Esophagus (tissue), 2 donors: ENCODE measurements at regions not wholly inside any gene's neighbourhood (a gene's known extent, or its start where the extent isn't known, plus 50 kb on each side); places are given as distances from the start of the nearest gene placed in this dataset.

Experiments
- H3K27ac ChIP-seq, 2 donors: one replicate each; pipeline ENCODE4 v1.5.1; 2013; ENCODE audit warnings: low read depth in 2 of 2, mild to moderate bottlenecking in 2 of 2, inconsistent platforms in 1 of 2, low read length in 1 of 2, moderate library complexity in 1 of 2
- H3K27me3 ChIP-seq, 2 donors: one replicate each; pipeline ENCODE4 v1.6.1; 2013; ENCODE audit warnings: low read length in 2 of 2, control low read depth in 1 of 2, mild to moderate bottlenecking in 1 of 2; ENCODE audit not compliant: insufficient read depth in 2 of 2, control insufficient read depth in 1 of 2
- H3K36me3 ChIP-seq, 2 donors: one replicate each; pipeline ENCODE4 v1.6.1; 2013; ENCODE audit warnings: low read length in 1 of 2; ENCODE audit not compliant: control insufficient read depth in 2 of 2, insufficient read depth in 2 of 2
- H3K4me1 ChIP-seq, 2 donors: one replicate each; pipeline ENCODE4 v1.6.1; 2013; ENCODE audit warnings: low read length in 1 of 2; ENCODE audit not compliant: control insufficient read depth in 2 of 2, insufficient read depth in 2 of 2
- H3K4me3 ChIP-seq, 2 donors: one replicate each; pipeline ENCODE4 v1.5.1; 2013; ENCODE audit warnings: low read length in 2 of 2, mild to moderate bottlenecking in 2 of 2, low read depth in 1 of 2, moderate library complexity in 1 of 2
- H3K9me3 ChIP-seq, 2 donors: one replicate each; pipeline ENCODE4 v1.6.1; 2013; ENCODE audit warnings: mild to moderate bottlenecking in 2 of 2, low read depth in 1 of 2, low read length in 1 of 2, moderate library complexity in 1 of 2; ENCODE audit not compliant: control insufficient read depth in 2 of 2, insufficient read depth in 1 of 2
- WGBS, 2 donors: extraction: QIAGEN DNeasy Blood & Tissue Kit; methylation state at CpG; one replicate each; pipeline ENCODE4 v1.1.7; 2013; 5-methylcytosine and 5-hydroxymethylcytosine counted together
- donor health status: healthy with polysubstance abuse.
- donor health status: Bipolar disorder and iron deficiency.

- no peaks in the 10 kb centered on the region for H3K9me3 ChIP-seq
- no peak overlapping the region for H3K27ac ChIP-seq
- WGBS, 2 donors: 69 to 76% methylated on average over 6 of the region's 6 CpGs
- no peak overlapping the region for H3K4me3 ChIP-seq
- H3K27me3 ChIP-seq: no peaks in the 10 kb centered on the region
- H3K4me1 ChIP-seq: no peaks in the 10 kb centered on the region
- no peaks in the 10 kb centered on the region for H3K36me3 ChIP-seq
Measured at GRCh38 chr9:99472240-99472915, 250.3 kb downstream of the SEC61B start.

DNA sequence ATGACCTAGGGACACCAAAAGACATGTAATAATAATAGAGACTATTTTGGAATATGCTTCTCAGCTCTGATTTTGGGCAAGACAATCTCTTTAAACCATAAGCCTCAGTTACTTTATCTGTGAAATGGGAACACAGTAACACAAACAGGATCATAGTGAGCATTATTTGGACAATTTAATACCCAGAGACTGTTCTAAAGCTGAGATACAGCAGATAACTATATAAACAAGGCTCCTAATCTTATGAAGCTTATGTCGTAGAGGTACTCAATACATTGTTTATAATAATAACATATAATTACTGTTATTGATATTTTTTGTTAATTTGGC is 250.8 kb downstream of the SEC61B start:
- Histone ChIP-seq H3K4me3 (no peak overlapping the region), H3K9me3 (no peaks in the 10 kb centered on the region), H3K27ac (no peak overlapping the region), H3K27me3 (no peaks in the 10 kb centered on the region), H3K36me3 (no peaks in the 10 kb centered on the region), H3K4me1 (no peaks in the 10 kb centered on the region)
- WGBS, 2 donors: 91 to 96% methylated on average over 1 of the region's 1 CpG

DNA sequence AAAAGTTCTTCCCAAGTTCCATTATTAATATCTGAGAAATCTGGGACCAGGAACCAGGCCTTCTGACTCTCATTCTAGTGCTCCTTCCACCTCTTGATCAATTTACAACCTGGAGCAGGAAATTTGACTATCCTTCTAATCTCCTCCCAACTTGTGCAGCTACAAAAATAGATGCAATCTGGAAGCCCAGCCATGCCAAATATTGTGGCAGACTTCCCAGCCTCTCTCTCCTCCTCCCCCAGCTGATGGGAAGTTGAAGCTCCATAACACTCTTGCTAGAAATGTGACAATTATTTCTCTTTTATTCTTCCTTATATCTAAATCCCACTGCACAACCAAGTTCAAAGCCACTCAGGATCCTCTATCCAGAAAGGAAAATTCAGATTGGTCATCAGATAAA is 252.1 kb downstream of the SEC61B start:
- Histone ChIP-seq H3K4me1 (no peaks in the 10 kb centered on the region), H3K27me3 (no peaks in the 10 kb centered on the region), H3K9me3 (no peaks in the 10 kb centered on the region), H3K4me3 (no peak overlapping the region), H3K27ac (no peak overlapping the region), H3K36me3 (no peaks in the 10 kb centered on the region)

- 64 to 80% methylated on average over 3 of the region's 3 CpGs for WGBS, 2 donors
- no peaks in the 10 kb centered on the region for H3K4me1 ChIP-seq
- H3K27me3 ChIP-seq: no peaks in the 10 kb centered on the region
- H3K36me3 ChIP-seq: no peaks in the 10 kb centered on the region
- H3K27ac ChIP-seq: no peak overlapping the region
- H3K4me3 ChIP-seq: no peak overlapping the region
- no peaks in the 10 kb centered on the region for H3K9me3 ChIP-seq
Measured at GRCh38 chr9:99475401-99476065, 253.5 kb downstream of the SEC61B start.

DNA sequence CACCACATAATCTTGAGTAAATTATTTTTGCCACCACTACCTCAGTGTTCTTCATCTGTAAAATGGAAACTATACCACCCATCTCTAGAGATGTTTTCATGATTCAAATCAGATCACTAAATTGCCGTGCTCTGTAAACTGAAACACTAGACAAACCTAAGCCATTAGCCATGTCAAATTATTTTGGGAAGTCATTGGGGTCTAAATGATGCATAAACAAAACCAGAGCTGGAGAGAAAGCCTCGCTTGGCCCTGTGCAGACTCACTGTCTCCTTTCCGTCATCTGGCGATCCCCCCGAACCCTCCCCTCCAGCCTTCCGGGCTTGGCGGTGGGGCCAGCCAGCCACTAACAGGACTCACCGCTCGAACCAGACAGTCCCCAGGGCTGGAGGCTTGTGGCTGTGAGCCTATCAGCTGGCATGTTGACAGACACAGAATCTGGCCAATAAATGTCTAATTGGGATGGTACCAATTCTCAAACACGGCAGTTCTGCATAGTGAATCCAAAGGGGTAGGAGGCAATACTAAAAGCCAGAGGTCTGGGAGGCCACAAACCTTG is 256.5 kb downstream of the SEC61B start:
- Histone ChIP-seq H3K9me3 (no peaks in the 10 kb centered on the region), H3K27ac (no peak overlapping the region), H3K36me3 (no peaks in the 10 kb centered on the region), H3K4me3 (no peak overlapping the region), H3K27me3 (no peaks in the 10 kb centered on the region), H3K4me1 (no peaks in the 10 kb centered on the region)
- 82 to 84% methylated on average over 10 of the region's 10 CpGs for WGBS, 2 donors

DNA sequence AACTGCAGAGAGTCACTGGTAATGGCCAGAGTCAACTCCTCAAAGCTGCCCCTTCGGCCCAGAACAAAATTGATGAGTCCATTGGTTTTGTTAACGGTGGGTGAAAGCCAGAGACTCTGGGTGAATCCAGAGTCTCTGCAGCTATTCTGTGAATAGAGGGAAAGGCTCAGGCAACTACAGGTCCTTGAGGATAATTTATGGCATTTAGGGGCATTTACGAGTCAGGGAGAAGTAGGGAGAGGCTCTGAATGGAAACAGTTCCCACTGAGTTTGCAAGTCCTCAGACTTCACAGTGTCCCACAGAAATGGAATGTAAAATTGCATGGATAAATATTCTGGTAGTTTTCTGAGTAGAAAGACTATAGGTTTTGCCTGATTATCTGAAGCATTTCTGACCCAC is 257.8 kb downstream of the SEC61B start:
- no peaks in the 10 kb centered on the region for H3K27me3 ChIP-seq
- WGBS, 2 donors: 83 to 85% methylated on average over 3 of the region's 3 CpGs

DNA sequence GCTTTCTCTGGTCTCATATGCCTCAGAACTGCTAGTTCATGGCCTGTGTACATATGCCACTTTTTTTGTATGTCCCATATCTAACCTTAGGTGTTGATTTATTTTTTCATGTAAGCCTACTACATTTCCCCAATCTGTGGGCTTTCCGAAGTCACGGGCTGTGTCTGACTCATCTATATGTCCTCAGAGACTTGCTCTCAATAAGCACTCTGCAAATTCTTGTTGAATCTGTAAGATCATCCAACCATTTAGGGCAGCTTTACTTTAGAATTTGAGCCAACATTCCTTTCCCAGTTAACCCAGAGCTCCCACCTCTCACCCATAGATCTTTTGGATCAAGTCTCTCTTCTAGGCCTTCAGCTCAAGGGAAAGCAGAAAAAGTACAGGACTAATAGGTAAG is 263.4 kb downstream of the SEC61B start:
- peaks cover 0 to 2% of the 10 kb centered on the region in 2 donors for H3K9me3 ChIP-seq
- H3K4me3 ChIP-seq: no peak overlapping the region
- no peaks in the 10 kb centered on the region for H3K4me1 ChIP-seq
- H3K27ac ChIP-seq: no peak overlapping the region
- H3K27me3 ChIP-seq: no peaks in the 10 kb centered on the region
- 45 to 48% methylated on average over 2 of the region's 2 CpGs for WGBS, 2 donors
- H3K36me3 ChIP-seq: no peaks in the 10 kb centered on the region

More for the DNA sequence above, 257.8 kb downstream of the SEC61B start:
- H3K36me3 ChIP-seq: no peaks in the 10 kb centered on the region
- H3K27ac ChIP-seq: no peak overlapping the region
- no peak overlapping the region for H3K4me3 ChIP-seq
- H3K4me1 ChIP-seq: no peaks in the 10 kb centered on the region
- H3K9me3 ChIP-seq: peaks cover 0 to 2% of the 10 kb centered on the region in 2 donors

DNA sequence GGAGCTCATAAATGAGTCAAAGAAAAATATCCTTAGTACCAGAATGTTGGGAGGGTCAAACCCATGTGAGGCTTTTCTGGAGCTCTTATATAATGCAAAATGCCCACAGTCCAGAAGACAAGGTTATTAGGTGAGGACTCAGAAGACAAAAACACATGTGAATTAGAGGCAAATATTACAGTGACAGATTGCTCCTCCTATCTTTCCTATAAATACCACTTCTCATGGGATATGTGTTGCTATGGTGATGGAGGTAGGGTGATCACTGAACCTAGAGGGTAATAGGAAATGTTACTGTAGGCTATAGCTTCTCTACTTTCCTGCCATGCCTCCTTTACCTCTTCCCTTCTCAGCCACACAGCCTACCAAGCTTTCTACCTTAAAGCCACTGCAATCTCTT is 264.6 kb downstream of the SEC61B start:
- no peaks in the 10 kb centered on the region for H3K27me3 ChIP-seq
- no peak overlapping the region for H3K4me3 ChIP-seq
- H3K4me1 ChIP-seq: no peaks in the 10 kb centered on the region
- no peak overlapping the region for H3K27ac ChIP-seq
- peaks cover 0 to 2% of the 10 kb centered on the region in 2 donors for H3K9me3 ChIP-seq
- H3K36me3 ChIP-seq: no peaks in the 10 kb centered on the region

DNA sequence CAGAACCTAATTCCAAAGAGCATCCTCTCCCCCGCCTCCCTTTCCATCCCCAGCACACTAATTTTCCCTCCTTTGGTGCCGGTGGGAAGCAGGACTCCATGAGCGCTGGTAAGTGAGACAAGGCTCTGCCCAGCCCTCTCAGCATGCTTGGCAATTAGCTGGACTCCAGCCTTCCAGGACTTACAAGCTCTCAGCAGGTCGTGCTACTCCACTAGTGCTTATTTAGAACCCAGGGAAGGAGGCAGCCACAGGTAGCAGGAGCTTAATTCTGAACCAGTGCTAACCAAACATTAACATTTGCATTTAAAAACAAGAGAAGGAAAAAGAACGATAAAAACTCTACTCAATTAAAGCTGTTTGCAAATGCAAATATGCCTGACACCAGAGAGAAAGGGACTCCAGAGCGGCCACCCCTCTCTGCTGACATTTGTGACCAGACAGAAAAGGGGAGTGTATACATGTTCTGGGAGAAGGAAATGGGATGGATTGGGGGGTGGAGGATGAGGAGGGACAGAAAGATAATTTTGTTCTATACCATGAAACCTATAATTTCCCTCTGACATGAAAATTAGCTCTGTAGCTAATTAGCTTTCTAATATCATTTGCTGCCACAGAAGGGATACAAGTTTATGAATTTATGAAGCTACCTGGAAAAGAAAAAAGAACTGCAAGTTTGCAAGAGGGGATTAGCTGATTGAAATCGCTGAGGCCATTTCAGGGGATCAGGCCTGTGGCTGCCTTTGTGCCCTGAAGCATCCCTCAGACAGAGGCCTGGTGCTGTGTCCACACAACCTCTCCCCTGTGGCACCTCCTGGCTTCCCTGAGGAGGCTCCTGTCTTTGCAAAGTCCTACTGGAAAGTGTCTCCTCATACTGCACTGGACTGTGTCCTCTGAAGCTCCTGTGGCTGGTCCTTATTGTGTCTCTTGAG is 266.3 kb downstream of the SEC61B start:
- H3K36me3 ChIP-seq: no peaks in the 10 kb centered on the region
- H3K4me3 ChIP-seq: no peak overlapping the region
- peaks cover 0 to 2% of the 10 kb centered on the region in 2 donors for H3K9me3 ChIP-seq
- H3K27ac ChIP-seq: no peak overlapping the region
- 67 to 80% methylated on average over 7 of the region's 7 CpGs for WGBS, 2 donors
- H3K27me3 ChIP-seq: no peaks in the 10 kb centered on the region
- no peaks in the 10 kb centered on the region for H3K4me1 ChIP-seq
